ENCODE measurements at regions not wholly inside any gene's neighbourhood (a gene's known extent, or its start where the extent isn't known, plus 50 kb on each side); places are given as distances from the start of the nearest gene placed in this dataset.

GRCh38 chr5:162816816-162817215 lies 620.6 kb upstream of the CCNG1 start:
- TF ChIP-seq, protein P1, sequence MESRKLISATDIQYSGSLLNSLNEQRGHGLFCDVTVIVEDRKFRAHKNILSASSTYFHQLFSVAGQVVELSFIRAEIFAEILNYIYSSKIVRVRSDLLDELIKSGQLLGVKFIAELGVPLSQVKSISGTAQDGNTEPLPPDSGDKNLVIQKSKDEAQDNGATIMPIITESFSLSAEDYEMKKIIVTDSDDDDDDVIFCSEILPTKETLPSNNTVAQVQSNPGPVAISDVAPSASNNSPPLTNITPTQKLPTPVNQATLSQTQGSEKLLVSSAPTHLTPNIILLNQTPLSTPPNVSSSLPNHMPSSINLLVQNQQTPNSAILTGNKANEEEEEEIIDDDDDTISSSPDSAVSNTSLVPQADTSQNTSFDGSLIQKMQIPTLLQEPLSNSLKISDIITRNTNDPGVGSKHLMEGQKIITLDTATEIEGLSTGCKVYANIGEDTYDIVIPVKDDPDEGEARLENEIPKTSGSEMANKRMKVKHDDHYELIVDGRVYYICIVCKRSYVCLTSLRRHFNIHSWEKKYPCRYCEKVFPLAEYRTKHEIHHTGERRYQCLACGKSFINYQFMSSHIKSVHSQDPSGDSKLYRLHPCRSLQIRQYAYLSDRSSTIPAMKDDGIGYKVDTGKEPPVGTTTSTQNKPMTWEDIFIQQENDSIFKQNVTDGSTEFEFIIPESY (IDR thresholded peaks at IDR 0.05; ENCODE audit: borderline replicate concordance, low read depth): no peak
- no peak for TF ChIP-seq EP300 (IDR thresholded peaks at IDR 0.05; ENCODE audit: borderline replicate concordance in 1 of 2, low read depth in 1 of 2, low read length in 1 of 2)
- TF ChIP-seq CTCF (IDR thresholded peaks at IDR 0.05): no peak
- TF ChIP-seq, protein P2, sequence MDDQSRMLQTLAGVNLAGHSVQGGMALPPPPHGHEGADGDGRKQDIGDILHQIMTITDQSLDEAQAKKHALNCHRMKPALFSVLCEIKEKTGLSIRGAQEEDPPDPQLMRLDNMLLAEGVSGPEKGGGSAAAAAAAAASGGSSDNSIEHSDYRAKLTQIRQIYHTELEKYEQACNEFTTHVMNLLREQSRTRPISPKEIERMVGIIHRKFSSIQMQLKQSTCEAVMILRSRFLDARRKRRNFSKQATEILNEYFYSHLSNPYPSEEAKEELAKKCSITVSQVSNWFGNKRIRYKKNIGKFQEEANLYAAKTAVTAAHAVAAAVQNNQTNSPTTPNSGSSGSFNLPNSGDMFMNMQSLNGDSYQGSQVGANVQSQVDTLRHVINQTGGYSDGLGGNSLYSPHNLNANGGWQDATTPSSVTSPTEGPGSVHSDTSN (IDR thresholded peaks at IDR 0.05): no peak
- no peak for TF ChIP-seq TEAD4 (IDR thresholded peaks at IDR 0.05; ENCODE audit: borderline replicate concordance, insufficient read depth)
- no peak for TF ChIP-seq TAF1 (IDR thresholded peaks at IDR 0.05; ENCODE audit: borderline replicate concordance, low read depth, low read length)
- TF ChIP-seq USF2 (IDR thresholded peaks at IDR 0.05; ENCODE audit: borderline replicate concordance, low read depth, low read length): no peak
- TF ChIP-seq MXI1 (IDR thresholded peaks at IDR 0.05; ENCODE audit: low read depth, low read length): no peak
- no peak for TF ChIP-seq EZH2phosphoT487 (IDR thresholded peaks at IDR 0.05; ENCODE audit: borderline replicate concordance, low read depth)

Data from SK-N-SH (cell line).